CD4-positive, alpha-beta T cell treated with Interleukin-6 at 100 ng/mL for 8 hours (primary cell): ENCODE measurements at regions not wholly inside any gene's neighbourhood (a gene's known extent, or its start where the extent isn't known, plus 50 kb on each side); places are given as distances from the start of the nearest gene placed in this dataset.

Experiments
- DNase-seq: peaks from one replicate; pipeline ENCODE4 v3.0.0-alpha.2; 2020; ENCODE audit warnings: mixed read lengths, low spot score

- no peak for DNase-seq
Measured at GRCh38 chr10:2980791-2981360, 86.5 kb upstream of the PFKP start.

GRCh38 chr10:2980116-2980515, 87.2 kb upstream of the PFKP start:
- no peak for DNase-seq

GRCh38 chr10:2979306-2979705, 88.0 kb upstream of the PFKP start:
- no peak for DNase-seq

GRCh38 chr10:2978574-2979273, 88.6 kb upstream of the PFKP start:
- no peak for DNase-seq

GRCh38 chr10:2978111-2978510, 89.2 kb upstream of the PFKP start:
- no peak for DNase-seq

- no peak for DNase-seq
Measured at GRCh38 chr10:2974503-2975207, 92.7 kb upstream of the PFKP start.

GRCh38 chr10:2974083-2974482, 93.3 kb upstream of the PFKP start:
- DNase-seq: no peak

- DNase-seq: no peak
Measured at GRCh38 chr10:2972810-2973209, 94.5 kb upstream of the PFKP start.

- DNase-seq: no peak
Measured at GRCh38 chr10:2972216-2972615, 95.1 kb upstream of the PFKP start.

- DNase-seq: no peak
Measured at GRCh38 chr10:2970190-2970823, 97.0 kb upstream of the PFKP start.

- no peak for DNase-seq
Measured at GRCh38 chr10:2968401-2969058, 98.8 kb upstream of the PFKP start.

GRCh38 chr10:2966134-2966533, 101.2 kb upstream of the PFKP start:
- DNase-seq: no peak

- DNase-seq: no peak
Measured at GRCh38 chr10:2964632-2965296, 102.6 kb upstream of the PFKP start.

GRCh38 chr10:2963889-2964631, 103.3 kb upstream of the PFKP start:
- DNase-seq: no peak

GRCh38 chr10:2962194-2962593, 105.2 kb upstream of the PFKP start:
- no peak for DNase-seq

GRCh38 chr10:2958659-2959058, 108.7 kb upstream of the PFKP start:
- DNase-seq: no peak

GRCh38 chr10:2957785-2958184, 109.6 kb upstream of the PFKP start:
- DNase-seq: no peak

GRCh38 chr10:2955064-2955463, 112.3 kb upstream of the PFKP start:
- DNase-seq: no peak

- DNase-seq: no peak
Measured at GRCh38 chr10:2953495-2953894, 113.9 kb upstream of the PFKP start.

GRCh38 chr10:2951235-2951835, 116.0 kb upstream of the PFKP start:
- no peak for DNase-seq

GRCh38 chr10:2950546-2950945, 116.8 kb upstream of the PFKP start:
- DNase-seq: no peak
